ENCODE measurements at regions not wholly inside any gene's neighbourhood (a gene's known extent, or its start where the extent isn't known, plus 50 kb on each side); places are given as distances from the start of the nearest gene placed in this dataset.

DNA sequence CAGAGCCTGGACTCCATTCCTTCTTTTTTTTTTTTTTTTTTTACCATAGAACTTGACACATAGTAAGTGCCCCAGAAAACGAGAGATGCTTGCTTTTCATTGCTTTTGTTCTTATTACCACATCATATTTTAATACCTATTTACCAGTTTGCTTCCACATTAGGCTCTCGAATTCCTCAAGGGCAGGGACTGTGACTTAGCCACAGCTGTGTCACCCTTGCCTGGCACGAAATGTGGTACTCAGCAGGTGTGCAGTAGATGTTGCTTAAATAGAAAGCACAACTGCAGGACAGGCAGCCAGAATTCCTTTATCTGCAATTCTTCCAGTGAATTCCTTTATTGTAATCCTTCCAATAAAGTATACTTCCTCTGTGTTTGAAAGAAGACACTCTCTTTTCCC is 393.0 kb downstream of the HAPSTR1 start:
- Histone ChIP-seq H2AFZ (ENCODE audit: low read depth, low read length) (no peak overlapping the region), H3K4me2 (ENCODE audit: insufficient read depth, low read length) (no peak overlapping the region), H3K27me3 (ENCODE audit: insufficient read depth, low read length, poor library complexity) (no peaks in the 10 kb centered on the region), H3K36me3 (ENCODE audit: insufficient read depth, low read length) (no peaks in the 10 kb centered on the region), H3K27ac (ENCODE audit: low read length) (no peak overlapping the region), H3K4me3 (ENCODE audit: low read depth in 1 of 2, low read length in 2 of 2) (no peak overlapping the region), H3K9ac (ENCODE audit: low read depth, low read length) (no peak overlapping the region), H4K20me1 (ENCODE audit: insufficient read depth, low read length) (no peaks in the 10 kb centered on the region), H3K9me3 (ENCODE audit: insufficient read depth, low read length, severe bottlenecking) (no peaks in the 10 kb centered on the region), H3K79me2 (ENCODE audit: insufficient read depth, low read length) (no peaks in the 10 kb centered on the region), H3K4me1 (ENCODE audit: insufficient read depth, low read length) (no peaks in the 10 kb centered on the region)
- no peak for DNase-seq
- no peak for ATAC-seq (ENCODE audit: insufficient read depth, low read depth)
- TF ChIP-seq EZH2 (IDR thresholded peaks at IDR 0.05; ENCODE audit: borderline replicate concordance, low read depth, low read length, severe bottlenecking): no peak
- TF ChIP-seq, protein P1, sequence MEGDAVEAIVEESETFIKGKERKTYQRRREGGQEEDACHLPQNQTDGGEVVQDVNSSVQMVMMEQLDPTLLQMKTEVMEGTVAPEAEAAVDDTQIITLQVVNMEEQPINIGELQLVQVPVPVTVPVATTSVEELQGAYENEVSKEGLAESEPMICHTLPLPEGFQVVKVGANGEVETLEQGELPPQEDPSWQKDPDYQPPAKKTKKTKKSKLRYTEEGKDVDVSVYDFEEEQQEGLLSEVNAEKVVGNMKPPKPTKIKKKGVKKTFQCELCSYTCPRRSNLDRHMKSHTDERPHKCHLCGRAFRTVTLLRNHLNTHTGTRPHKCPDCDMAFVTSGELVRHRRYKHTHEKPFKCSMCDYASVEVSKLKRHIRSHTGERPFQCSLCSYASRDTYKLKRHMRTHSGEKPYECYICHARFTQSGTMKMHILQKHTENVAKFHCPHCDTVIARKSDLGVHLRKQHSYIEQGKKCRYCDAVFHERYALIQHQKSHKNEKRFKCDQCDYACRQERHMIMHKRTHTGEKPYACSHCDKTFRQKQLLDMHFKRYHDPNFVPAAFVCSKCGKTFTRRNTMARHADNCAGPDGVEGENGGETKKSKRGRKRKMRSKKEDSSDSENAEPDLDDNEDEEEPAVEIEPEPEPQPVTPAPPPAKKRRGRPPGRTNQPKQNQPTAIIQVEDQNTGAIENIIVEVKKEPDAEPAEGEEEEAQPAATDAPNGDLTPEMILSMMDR (IDR thresholded peaks at IDR 0.05; ENCODE audit: borderline replicate concordance, extremely low read depth, low read length, poor library complexity, severe bottlenecking): no peak

DNA sequence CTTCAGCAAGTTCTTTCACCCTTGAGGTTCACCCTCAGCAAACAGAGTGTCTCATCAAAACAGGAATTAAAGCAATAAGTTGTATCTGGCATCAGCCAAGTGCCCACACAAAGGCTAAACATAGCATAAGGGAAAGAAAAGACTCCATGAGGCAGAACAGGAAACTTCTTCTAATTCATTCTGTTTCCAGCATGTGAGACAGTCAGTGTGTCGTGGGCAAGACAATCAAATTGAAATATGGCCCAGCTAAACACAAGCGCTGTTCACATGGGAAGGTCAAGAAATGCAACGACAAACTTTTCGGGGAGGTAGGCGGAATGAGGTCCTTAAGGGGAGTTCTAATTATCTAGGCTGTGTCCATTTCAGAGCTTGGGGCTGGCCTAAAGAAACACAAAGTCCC is 393.4 kb downstream of the HAPSTR1 start:
- no peak overlapping the region for H3K9ac ChIP-seq (ENCODE audit: low read depth, low read length)
- TF ChIP-seq, protein P1 (IDR thresholded peaks at IDR 0.05; ENCODE audit: borderline replicate concordance, extremely low read depth, low read length, poor library complexity, severe bottlenecking): no peak
- no peak for TF ChIP-seq EZH2 (IDR thresholded peaks at IDR 0.05; ENCODE audit: borderline replicate concordance, low read depth, low read length, severe bottlenecking)
- no peaks in the 10 kb centered on the region for H3K4me1 ChIP-seq (ENCODE audit: insufficient read depth, low read length)
- no peaks in the 10 kb centered on the region for H3K36me3 ChIP-seq (ENCODE audit: insufficient read depth, low read length)
- H3K4me3 ChIP-seq (ENCODE audit: low read depth in 1 of 2, low read length in 2 of 2): no peak overlapping the region
- H3K9me3 ChIP-seq (ENCODE audit: insufficient read depth, low read length, severe bottlenecking): no peaks in the 10 kb centered on the region
- H3K27me3 ChIP-seq (ENCODE audit: insufficient read depth, low read length, poor library complexity): peaks cover under 1% of the 10 kb centered on the region
- H3K27ac ChIP-seq (ENCODE audit: low read length): no peak overlapping the region
- ATAC-seq (ENCODE audit: insufficient read depth, low read depth): no peak
- no peak overlapping the region for H2AFZ ChIP-seq (ENCODE audit: low read depth, low read length)
- H3K4me2 ChIP-seq (ENCODE audit: insufficient read depth, low read length): no peak overlapping the region
- no peaks in the 10 kb centered on the region for H3K79me2 ChIP-seq (ENCODE audit: insufficient read depth, low read length)
- DNase-seq: no peak
- H4K20me1 ChIP-seq (ENCODE audit: insufficient read depth, low read length): no peaks in the 10 kb centered on the region

DNA sequence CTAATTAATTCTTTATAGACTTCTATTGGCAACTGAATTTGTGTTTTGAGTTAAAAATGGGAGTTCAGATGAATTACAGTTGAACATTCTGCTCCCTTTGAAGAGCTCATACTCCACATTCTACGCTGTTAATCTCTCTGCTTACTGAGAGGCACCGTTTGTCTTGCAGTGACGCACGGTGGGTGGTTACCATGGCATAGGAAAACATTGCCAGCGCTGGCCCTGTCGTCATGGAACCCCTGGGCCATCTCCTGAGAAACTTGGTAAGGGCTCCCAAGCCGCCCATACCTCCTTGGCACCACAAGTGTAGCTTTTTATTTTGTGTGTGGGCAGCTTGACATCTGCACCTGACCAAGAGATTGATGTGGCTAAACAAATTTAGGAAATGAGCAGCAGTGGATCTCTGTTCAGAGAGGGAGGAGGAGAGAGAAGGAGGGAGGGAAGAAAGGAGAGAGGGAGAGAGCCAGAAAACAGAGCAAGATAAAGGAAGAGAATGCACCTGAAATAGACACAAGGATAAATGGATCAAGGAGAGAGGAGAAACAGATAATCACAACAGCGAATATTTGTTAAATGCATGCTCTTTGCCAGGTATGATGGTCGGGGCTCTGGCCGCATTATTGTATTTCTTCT is 398.5 kb downstream of the HAPSTR1 start:
- Histone ChIP-seq H3K9ac (ENCODE audit: low read depth, low read length) (no peak overlapping the region), H3K27ac (ENCODE audit: low read length) (no peak overlapping the region), H3K9me3 (ENCODE audit: insufficient read depth, low read length, severe bottlenecking) (no peaks in the 10 kb centered on the region), H3K4me3 (ENCODE audit: low read depth in 1 of 2, low read length in 2 of 2) (no peak overlapping the region), H3K27me3 (ENCODE audit: insufficient read depth, low read length, poor library complexity) (peaks cover 6% of the 10 kb centered on the region), H3K36me3 (ENCODE audit: insufficient read depth, low read length) (no peaks in the 10 kb centered on the region), H3K79me2 (ENCODE audit: insufficient read depth, low read length) (no peaks in the 10 kb centered on the region), H2AFZ (ENCODE audit: low read depth, low read length) (no peak overlapping the region), H4K20me1 (ENCODE audit: insufficient read depth, low read length) (no peaks in the 10 kb centered on the region), H3K4me1 (ENCODE audit: insufficient read depth, low read length) (no peaks in the 10 kb centered on the region), H3K4me2 (ENCODE audit: insufficient read depth, low read length) (no peak overlapping the region)
- no peak for TF ChIP-seq EZH2 (IDR thresholded peaks at IDR 0.05; ENCODE audit: borderline replicate concordance, low read depth, low read length, severe bottlenecking)
- TF ChIP-seq, protein P1 (IDR thresholded peaks at IDR 0.05; ENCODE audit: borderline replicate concordance, extremely low read depth, low read length, poor library complexity, severe bottlenecking): no peak
- DNase-seq (no peak), ATAC-seq (ENCODE audit: insufficient read depth, low read depth) (no peak)

Measured in DND-41 (cell line).